K562 (cell line): ENCODE measurements at regions not wholly inside any gene's neighbourhood (a gene's known extent, or its start where the extent isn't known, plus 50 kb on each side); places are given as distances from the start of the nearest gene placed in this dataset.

Source experiments
- ATAC-seq: fragments of 200-7000 bp; cut with Tn5 transposase; 3 replicates; pipeline ENCODE4 v1.9.1; 2020; ENCODE audit warnings: moderate library complexity
- BruUV-seq: library from RNA; stranded (reverse); fragments of 400-500 nt; replicated peaks from 2 replicates; lab custom pipeline; 2021; lab: Mats Ljungman, UMichigan
- CTCF ChIA-PET: fragments of 300-600 bp; formaldehyde crosslinking; extraction: SDS; loops from one replicate; lab custom pipeline; 2021; ENCODE audit warnings: low intra/inter-chr PET ratio; lab: Yijun Ruan, JAX
- POLR2A ChIA-PET: fragments of 300-600, 350-650 bp; sonication (Branson Sonifier 250); formaldehyde crosslinking; extraction: SDS; loops from one replicate; lab custom pipeline; 2021; ENCODE audit warnings: antibody characterized with exemption, inconsistent platforms; lab: Yijun Ruan, JAX
- DNase-seq, 4 experiments: peaks; one replicate each; pipeline versions ENCODE4 v3.0.0 to v3.0.0-alpha.2; 2011 to 2018; ENCODE audit warnings: low spot score in 3 of 4, mixed read lengths in 3 of 4; ENCODE audit errors: extremely low read depth in 1 of 4
- FAIRE-seq: peaks from 2 replicates; lab custom pipeline; 2011; peaks lifted over from hg19 to GRCh38; lab: Jason Lieb, UNC
- H2AFZ ChIP-seq: 2 replicates; pipeline ENCODE4 v1.6.0; 2011; ENCODE audit warnings: low read depth, low read length, control low read depth, inconsistent platforms
- H3K27ac ChIP-seq: fragments of 200-600 bp; 3 replicates; pipeline ENCODE4 v1.8.0; 2011; ENCODE audit warnings: low read depth, mild to moderate bottlenecking, control low read depth, inconsistent platforms, low read length, moderate library complexity, mixed read lengths; ENCODE audit errors: extremely low read depth
- H3K27me3 ChIP-seq, 2 experiments: fragments of 300-600 bp in 1 of 2; 2 replicates in 1 of 2; 3 replicates in 1 of 2; pipeline versions ENCODE4 v1.6.0 to v1.8.0; 2011; ENCODE audit warnings: inconsistent platforms in 2 of 2, low read length in 2 of 2, mild to moderate bottlenecking in 1 of 2, mixed read lengths in 1 of 2, moderate library complexity in 1 of 2; ENCODE audit not compliant: control insufficient read depth in 2 of 2, insufficient read depth in 2 of 2
- H3K36me3 ChIP-seq: fragments of 300-600 bp; 3 replicates; pipeline ENCODE4 v1.8.0; 2011; ENCODE audit warnings: mild to moderate bottlenecking, low read length, inconsistent platforms; ENCODE audit not compliant: control insufficient read depth, insufficient read depth
- H3K4me1 ChIP-seq, 2 experiments: fragments of 200-600 bp in 1 of 2; replicated peaks in 1 of 2; 2 replicates in 1 of 2; 3 replicates in 1 of 2; pipeline versions ENCODE4 v1.5.1 to v1.8.0; 2011; ENCODE audit warnings: inconsistent platforms in 2 of 2, low read length in 2 of 2, mild to moderate bottlenecking in 1 of 2, mixed read lengths in 1 of 2, moderate library complexity in 1 of 2; ENCODE audit not compliant: control insufficient read depth in 2 of 2, insufficient read depth in 2 of 2
- H3K4me2 ChIP-seq: 2 replicates; pipeline ENCODE4 v1.6.1; 2011; ENCODE audit warnings: low read length, control low read depth, inconsistent platforms, mixed read lengths; ENCODE audit not compliant: insufficient read depth
- H3K4me3 ChIP-seq: fragments of 200-600 bp; sonication (generic), shearing (Covaris generic); 2 replicates; pipeline ENCODE4 v1.5.1; 2016; ENCODE audit warnings: control low read depth, inconsistent platforms
- H3K79me2 ChIP-seq: fragments of 200-600 bp; 3 replicates; pipeline ENCODE4 v1.8.0; 2011; ENCODE audit warnings: low read length, inconsistent platforms; ENCODE audit not compliant: control insufficient read depth, insufficient read depth
- H3K9ac ChIP-seq, 2 experiments: 2 replicates each; pipeline versions ENCODE4 v1.6.0 to v1.6.1; 2011; ENCODE audit warnings: low read depth in 2 of 2, low read length in 2 of 2, control low read depth in 1 of 2, inconsistent platforms in 1 of 2, mild to moderate bottlenecking in 1 of 2, mixed read lengths in 1 of 2; ENCODE audit not compliant: insufficient read depth in 1 of 2
- H3K9me1 ChIP-seq: one replicate; pipeline ENCODE4 v1.6.0; 2011; ENCODE audit warnings: inconsistent platforms, mild to moderate bottlenecking, low read length, moderate library complexity; ENCODE audit not compliant: control insufficient read depth, insufficient read depth
- H3K9me3 ChIP-seq: replicated peaks from 2 replicates; pipeline ENCODE4 v1.5.1; 2011; ENCODE audit warnings: low read depth, low read length, inconsistent platforms; ENCODE audit not compliant: control insufficient read depth, insufficient read depth
- H4K20me1 ChIP-seq: replicated peaks from 2 replicates; pipeline ENCODE4 v1.6.1; 2011; ENCODE audit warnings: low read length, inconsistent platforms, mixed read lengths; ENCODE audit not compliant: control insufficient read depth, insufficient read depth
- ATF6 ChIP-seq: sonication (generic); formaldehyde crosslinking; IDR thresholded peaks from 2 replicates; pipeline ENCODE4 v1.4.0; 2020; ENCODE audit warnings: mild to moderate bottlenecking, missing genetic modification reagents
- CEBPB ChIP-seq: fragments of 450-650 bp; IDR thresholded peaks from 2 replicates; pipeline ENCODE4 v1.6.1; 2016; ENCODE audit warnings: missing genetic modification characterization, missing compliant biosample characterization
- CEBPG ChIP-seq, 3 experiments: fragments of 200-800 bp in 1 of 3; sonication (Bioruptor generic) in 1 of 3; sonication (generic) in 1 of 3; formaldehyde crosslinking in 1 of 3; IDR thresholded peaks in 2 of 3; conservative IDR thresholded peaks in 1 of 3; 2 replicates each; pipeline versions ENCODE4 v1.6.1 to v1.8.0; 2016 to 2022; ENCODE audit warnings: missing compliant biosample characterization in 2 of 3, missing genetic modification characterization in 2 of 3, mild to moderate bottlenecking in 1 of 3, missing genetic modification reagents in 1 of 3
- EHMT2 ChIP-seq: fragments of 450-650 bp; IDR thresholded peaks from 2 replicates; pipeline ENCODE4 v1.6.1; 2018; ENCODE audit warnings: antibody characterized with exemption
- MAFF ChIP-seq: IDR thresholded peaks from 2 replicates; pipeline ENCODE4 v1.6.1; 2012; ENCODE audit warnings: low read length, improper control_type of control experiment
- MEIS2 ChIP-seq: fragments of 450-650 bp; IDR thresholded peaks from 2 replicates; pipeline ENCODE4 v1.6.1; 2014; ENCODE audit warnings: mild to moderate bottlenecking; ENCODE audit not compliant: partially characterized antibody
- in situ Hi-C: fragments of 300-500 bp; cut with MboI; formaldehyde crosslinking; loops from 4 replicates; pipeline ENCODE4 v1.15.0; 2018; ENCODE audit warnings: inconsistent platforms, mixed read lengths
- intact Hi-C: fragments of 100-400 bp; cut with micrococcal nuclease; formaldehyde crosslinking; loops from 2 replicates; pipeline ENCODE4 v1.14.2; 2022
- TF ChIP-seq, protein P1 (sequence below), 2 experiments: IDR thresholded peaks in 1 of 2; conservative IDR thresholded peaks in 1 of 2; 2 replicates each; pipeline ENCODE4 v1.6.1; 2016; ENCODE audit warnings: low read depth in 2 of 2, mild to moderate bottlenecking in 1 of 2, missing compliant biosample characterization in 1 of 2, missing genetic modification characterization in 1 of 2, moderate library complexity in 1 of 2

GRCh38 chr11:38252620-38253019, 1654.6 kb upstream of the RAG2 start:
- TF ChIP-seq EHMT2 = no peak
- TF ChIP-seq, protein P1, sequence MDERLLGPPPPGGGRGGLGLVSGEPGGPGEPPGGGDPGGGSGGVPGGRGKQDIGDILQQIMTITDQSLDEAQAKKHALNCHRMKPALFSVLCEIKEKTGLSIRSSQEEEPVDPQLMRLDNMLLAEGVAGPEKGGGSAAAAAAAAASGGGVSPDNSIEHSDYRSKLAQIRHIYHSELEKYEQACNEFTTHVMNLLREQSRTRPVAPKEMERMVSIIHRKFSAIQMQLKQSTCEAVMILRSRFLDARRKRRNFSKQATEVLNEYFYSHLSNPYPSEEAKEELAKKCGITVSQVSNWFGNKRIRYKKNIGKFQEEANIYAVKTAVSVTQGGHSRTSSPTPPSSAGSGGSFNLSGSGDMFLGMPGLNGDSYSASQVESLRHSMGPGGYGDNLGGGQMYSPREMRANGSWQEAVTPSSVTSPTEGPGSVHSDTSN (CRISPR knock-in tag; IDR thresholded peaks at IDR 0.05; ENCODE audit: low read depth) = no peak
- TF ChIP-seq, protein P1 (tag; conservative IDR thresholded peaks at IDR 0.05; ENCODE audit: low read depth) = peak; percentile 61; the same call in 1 of the 2 replicates
- TF ChIP-seq MEIS2 = peak; percentile 70
- TF ChIP-seq CEBPG (CRISPR knock-in tag; IDR thresholded peaks at IDR 0.05) = no peak
- TF ChIP-seq CEBPG (tag; conservative IDR thresholded peaks at IDR 0.05 in 1 of 2, IDR thresholded peaks at IDR 0.05 in 1 of 2) = peak; percentile 31 to 50; a peak in 1 of 4 replicates
- no peak for TF ChIP-seq MAFF
- no peak for TF ChIP-seq ATF6
- peak; percentile 38 for TF ChIP-seq CEBPB (tag)
- BruUV-seq = no TSS peak
- H3K36me3 ChIP-seq = no peaks in the 10 kb centered on the region
- H3K9me1 ChIP-seq = no peaks in the 10 kb centered on the region
- H3K4me2 ChIP-seq = no peak overlapping the region
- H3K27ac ChIP-seq = no peak overlapping the region
- no peaks in the 10 kb centered on the region for H3K79me2 ChIP-seq
- in situ Hi-C loops (no loop called here), intact Hi-C loops (no loop called here)
- H3K9ac ChIP-seq = no peak overlapping the region
- DNase-seq (no peak), FAIRE-seq (no peak), ATAC-seq (no peak)
- H3K4me1 ChIP-seq = no peaks in the 10 kb centered on the region
- no peaks in the 10 kb centered on the region for H3K27me3 ChIP-seq
- H4K20me1 ChIP-seq = no peaks in the 10 kb centered on the region
- no peak overlapping the region for H2AFZ ChIP-seq
- no peak overlapping the region for H3K4me3 ChIP-seq
- ChIA-PET POLR2A (no interaction called here), CTCF (no interaction called here)
- no peaks in the 10 kb centered on the region for H3K9me3 ChIP-seq
